Amniotic stem cell (primary cell): ENCODE measurements at regions not wholly inside any gene's neighbourhood (a gene's known extent, or its start where the extent isn't known, plus 50 kb on each side); places are given as distances from the start of the nearest gene placed in this dataset.

Source experiments
- DNase-seq: peaks from one replicate; lab custom pipeline; 2025; lab: John Stamatoyannopoulos, UW

DNA sequence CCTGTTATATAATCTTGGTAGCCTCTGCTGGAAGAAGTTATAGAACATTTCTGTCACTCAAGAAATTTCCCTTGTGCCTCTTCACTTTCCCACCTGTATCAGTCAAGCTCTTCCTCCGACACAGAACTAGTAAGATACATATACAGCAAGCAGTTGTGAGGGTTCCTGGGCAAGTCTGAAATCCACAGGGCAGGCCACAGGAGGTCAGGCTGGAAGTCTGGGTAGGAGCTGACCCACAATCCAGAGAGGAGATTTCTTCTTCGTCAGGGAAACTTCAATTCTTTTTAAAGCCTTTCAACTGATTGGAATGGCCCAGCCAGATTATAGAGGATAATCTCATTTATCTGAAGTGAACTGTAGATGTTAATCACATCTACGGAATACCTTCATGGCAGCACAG lies 96.4 kb upstream of the FMN2 start:
- DNase-seq: no peak

DNA sequence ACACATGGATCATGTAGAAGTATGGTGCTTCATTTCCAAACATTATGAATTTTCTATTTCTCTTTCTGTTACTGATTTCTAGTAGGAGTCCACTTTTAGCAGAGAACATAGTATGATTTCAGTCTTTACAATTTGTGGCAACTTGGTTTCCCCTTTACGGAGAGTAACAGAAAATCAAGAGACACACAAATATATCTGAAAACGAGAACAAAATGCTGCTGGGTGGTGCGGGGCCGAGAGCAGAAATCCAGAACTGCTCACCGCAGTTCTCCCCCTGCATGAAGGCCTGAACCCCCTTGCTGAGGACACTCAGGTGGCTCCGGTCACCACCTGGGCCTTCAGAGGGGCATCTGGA lies 94.5 kb upstream of the FMN2 start:
- DNase-seq: no peak

GRCh38 chr1:239997515-239998311 lies 94.0 kb upstream of the FMN2 start:
- DNase-seq: no peak

GRCh38 chr1:239998312-239998649 lies 93.4 kb upstream of the FMN2 start:
- DNase-seq: no peak

- DNase-seq: no peak
Observed at GRCh38 chr1:239999170-239999569, 92.5 kb upstream of the FMN2 start.

- peak; percentile 44 for DNase-seq
Observed at GRCh38 chr1:240000634-240001033, 91.0 kb upstream of the FMN2 start.

GRCh38 chr1:240001177-240001740 lies 90.4 kb upstream of the FMN2 start:
- DNase-seq: no peak

GRCh38 chr1:240004086-240004749 lies 87.5 kb upstream of the FMN2 start:
- no peak for DNase-seq

GRCh38 chr1:240005997-240006650 lies 85.6 kb upstream of the FMN2 start:
- no peak for DNase-seq

- no peak for DNase-seq
Observed at GRCh38 chr1:240008298-240008697, 83.4 kb upstream of the FMN2 start.

DNA sequence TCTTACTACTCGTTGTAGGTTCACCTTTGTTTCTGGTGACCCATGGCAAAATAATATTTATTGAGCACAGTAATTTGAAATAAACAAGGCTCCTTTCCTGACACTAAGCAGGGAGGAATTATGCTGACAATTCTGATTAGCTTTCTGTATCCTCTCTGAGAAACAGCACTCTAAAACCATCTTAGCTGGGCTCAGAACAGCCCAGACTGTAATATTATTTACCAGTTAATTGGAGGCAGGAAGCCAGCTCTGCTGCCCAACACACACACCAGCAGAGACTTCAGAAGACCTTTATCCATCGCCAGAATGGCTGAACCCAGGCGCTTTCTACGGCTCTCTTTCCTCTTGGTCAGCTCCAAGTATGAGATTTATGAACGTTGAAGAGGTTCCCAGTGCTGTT lies 77.6 kb upstream of the FMN2 start:
- DNase-seq: no peak

DNA sequence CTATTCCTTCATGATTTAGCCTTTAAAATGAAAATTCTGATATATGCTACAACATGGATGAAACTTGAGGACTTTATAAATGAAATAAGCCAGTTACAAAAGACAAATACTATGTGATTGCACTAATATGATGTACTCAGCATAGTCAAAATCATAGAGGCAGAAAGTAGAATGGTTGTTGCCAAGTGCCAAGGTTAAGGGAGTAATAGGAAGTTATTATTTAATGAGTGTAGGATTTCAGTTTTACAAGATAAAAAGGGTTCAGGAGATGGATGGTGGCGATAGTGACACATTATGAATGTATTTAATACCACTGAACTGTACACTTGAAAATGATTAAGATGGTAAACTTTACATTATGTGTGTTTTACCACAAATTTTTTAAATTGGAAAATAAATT lies 73.1 kb upstream of the FMN2 start:
- no peak for DNase-seq

DNA sequence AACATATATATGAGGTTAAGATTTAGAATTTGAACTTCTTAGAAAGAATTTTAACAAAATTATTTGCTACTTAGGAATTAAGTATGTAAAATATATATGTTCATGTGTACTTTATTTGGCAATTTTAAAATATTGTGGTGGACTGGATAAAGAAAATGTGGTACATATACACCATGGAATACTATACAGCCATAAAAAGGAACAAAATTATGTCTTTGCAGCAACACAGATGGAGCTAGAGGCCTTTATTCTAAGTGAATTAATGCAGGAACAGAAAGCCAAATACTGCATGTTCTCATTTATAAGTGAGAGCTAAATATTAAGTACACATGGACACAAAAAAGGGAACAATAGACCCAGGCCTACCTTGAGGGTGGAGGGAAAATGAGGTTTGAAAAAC lies 72.2 kb upstream of the FMN2 start:
- DNase-seq: no peak

DNA sequence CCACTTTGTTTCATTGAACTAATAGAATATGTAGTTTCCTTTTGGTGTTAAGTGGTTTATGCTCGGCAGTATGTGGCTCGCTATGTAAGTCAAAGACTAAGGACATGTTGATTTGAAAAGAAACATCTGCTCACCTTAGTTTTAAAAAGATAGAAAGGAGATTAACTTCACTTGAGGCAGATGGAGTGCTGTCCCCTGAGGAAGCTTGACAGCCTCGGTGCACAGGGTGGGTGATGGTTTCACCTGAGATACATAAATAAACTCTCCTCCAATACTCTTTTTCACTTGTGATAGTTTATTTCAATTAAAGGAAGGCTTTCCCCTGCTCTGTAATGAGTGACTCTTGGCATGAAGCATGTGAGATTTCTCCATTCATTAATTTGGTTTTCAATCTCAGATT lies 70.8 kb upstream of the FMN2 start:
- no peak for DNase-seq

- DNase-seq: no peak
Observed at GRCh38 chr1:240021709-240022108, 70.0 kb upstream of the FMN2 start.

GRCh38 chr1:240027059-240027462 lies 64.6 kb upstream of the FMN2 start:
- DNase-seq: peak; percentile 71

DNA sequence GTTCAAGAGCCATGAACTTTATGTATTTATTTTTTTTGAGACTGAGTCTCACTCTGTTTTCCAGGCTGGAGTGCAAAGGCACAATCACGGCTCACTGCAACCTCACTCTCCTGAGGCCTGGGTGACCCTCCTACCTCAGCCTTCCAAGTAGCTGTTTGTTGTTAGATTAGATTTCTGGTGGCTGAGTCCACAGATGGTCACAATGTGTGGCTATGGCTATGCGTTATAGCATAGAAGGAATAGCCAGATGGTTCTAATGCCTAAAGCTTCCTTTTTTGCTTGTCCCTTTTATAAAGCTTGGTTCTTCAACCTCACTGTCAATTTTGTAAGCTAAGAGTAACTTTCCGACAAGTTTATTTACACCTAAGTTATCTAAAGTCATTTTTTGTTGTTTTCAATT lies 62.3 kb upstream of the FMN2 start:
- no peak for DNase-seq

- DNase-seq: no peak
Observed at GRCh38 chr1:240030236-240030635, 61.4 kb upstream of the FMN2 start.

DNA sequence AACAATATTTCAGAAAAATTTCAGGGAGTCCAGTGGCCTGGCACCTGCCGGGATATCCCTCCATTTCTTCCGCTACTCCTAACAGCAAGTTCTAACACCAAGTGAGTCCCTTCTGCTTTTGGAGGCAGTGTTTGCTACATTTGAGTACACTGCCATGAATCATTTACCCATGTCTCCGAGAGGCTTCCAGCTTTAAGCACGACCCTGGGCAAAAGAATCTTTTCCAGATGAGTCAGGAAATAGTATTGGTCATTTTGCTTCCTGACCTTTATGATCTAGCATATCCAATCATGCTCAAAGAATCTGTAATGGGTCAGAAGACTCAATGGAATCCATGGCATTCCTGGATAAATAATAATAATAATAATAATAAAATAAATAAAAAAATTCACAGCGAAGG lies 60.7 kb upstream of the FMN2 start:
- DNase-seq: peak; percentile 84

- no peak for DNase-seq
Observed at GRCh38 chr1:240031414-240031813, 60.3 kb upstream of the FMN2 start.

DNA sequence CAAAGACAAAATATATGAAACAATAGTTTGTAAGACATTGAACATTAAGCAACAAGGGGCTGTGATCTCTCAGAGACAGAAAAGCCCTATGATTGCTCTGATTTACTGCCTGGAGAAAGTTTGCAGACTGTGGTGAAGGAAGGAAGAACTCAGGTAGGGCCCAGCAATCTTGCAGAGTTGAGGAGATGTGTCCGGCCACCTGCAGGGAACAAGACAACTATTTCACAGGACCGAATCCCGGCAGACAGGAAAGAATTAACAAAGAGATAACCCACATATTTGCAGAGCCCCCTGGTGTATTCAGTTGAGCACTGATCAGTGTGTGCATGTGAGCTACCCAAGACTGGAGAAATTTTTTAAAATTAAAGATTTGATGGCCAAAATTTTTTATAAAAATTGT lies 58.3 kb upstream of the FMN2 start:
- no peak for DNase-seq

GRCh38 chr1:240036526-240036925 lies 55.2 kb upstream of the FMN2 start:
- no peak for DNase-seq
